Spinal cord (tissue), 9 donors: ENCODE measurements at regions not wholly inside any gene's neighbourhood (a gene's known extent, or its start where the extent isn't known, plus 50 kb on each side); places are given as distances from the start of the nearest gene placed in this dataset.
A peak's percentile ranks its signal among the peaks of the same experiment; 100 is the strongest.

ENCODE experiments used
- DNase-seq, 6 donors: peaks; one replicate each; pipeline versions ENCODE4 v3.0.0 to v3.0.0-alpha.2; 2013 to 2015; ENCODE audit warnings: low spot score in 6 of 6, low read depth in 4 of 6
- H3K27ac ChIP-seq: one replicate; pipeline ENCODE4 v1.5.1; 2013; ENCODE audit warnings: low read depth, low read length, control low read depth
- H3K27me3 ChIP-seq: one replicate; pipeline ENCODE4 v1.6.1; 2013; ENCODE audit warnings: low read length; ENCODE audit not compliant: control insufficient read depth, insufficient read depth
- H3K36me3 ChIP-seq: one replicate; pipeline ENCODE4 v1.6.1; 2013; ENCODE audit warnings: low read length; ENCODE audit not compliant: control insufficient read depth, insufficient read depth
- H3K4me1 ChIP-seq: one replicate; pipeline ENCODE4 v1.6.1; 2013; ENCODE audit warnings: low read length; ENCODE audit not compliant: control insufficient read depth, insufficient read depth
- H3K4me3 ChIP-seq: one replicate; pipeline ENCODE4 v1.5.1; 2013; ENCODE audit warnings: low read depth, low read length, control low read depth
- H3K9me3 ChIP-seq: one replicate; pipeline ENCODE4 v1.6.1; 2013; ENCODE audit warnings: low read length; ENCODE audit not compliant: control insufficient read depth, insufficient read depth
- WGBS: methylation state at CpG from one replicate; pipeline ENCODE4 v1.1.5; 2013; ENCODE audit warnings: missing lambda C conversion rate; ENCODE audit not compliant: insufficient coverage; 5-methylcytosine and 5-hydroxymethylcytosine counted together
- donor health status: healthy.

- WGBS = 90% methylated on average over 2 of the region's 4 CpGs
- Histone ChIP-seq H3K27me3 (no peaks in the 10 kb centered on the region), H3K27ac (no peak overlapping the region), H3K9me3 (no peaks in the 10 kb centered on the region), H3K36me3 (no peaks in the 10 kb centered on the region), H3K4me3 (no peak overlapping the region), H3K4me1 (no peaks in the 10 kb centered on the region)
- no peak for DNase-seq
Measured at GRCh38 chr1:195434566-195435203, 1173.6 kb downstream of the KCNT2 start.

GRCh38 chr1:195430826-195431225 is 1177.4 kb downstream of the KCNT2 start:
- no CpG with 5 or more reads among the region's 1 CpG for WGBS
- H3K4me3 ChIP-seq = no peak overlapping the region
- no peak overlapping the region for H3K27ac ChIP-seq
- no peaks in the 10 kb centered on the region for H3K4me1 ChIP-seq
- no peaks in the 10 kb centered on the region for H3K9me3 ChIP-seq
- no peaks in the 10 kb centered on the region for H3K27me3 ChIP-seq
- H3K36me3 ChIP-seq = no peaks in the 10 kb centered on the region
- DNase-seq = no peak

- Histone ChIP-seq H3K4me1 (no peaks in the 10 kb centered on the region), H3K27ac (no peak overlapping the region), H3K36me3 (no peaks in the 10 kb centered on the region), H3K4me3 (no peak overlapping the region), H3K9me3 (no peaks in the 10 kb centered on the region), H3K27me3 (no peaks in the 10 kb centered on the region)
- no CpG with 5 or more reads among the region's 4 CpGs for WGBS
- no peak for DNase-seq
Measured at GRCh38 chr1:195428927-195429326, 1179.3 kb downstream of the KCNT2 start.

- WGBS = no CpG with 5 or more reads among the region's 1 CpG
- no peaks in the 10 kb centered on the region for H3K4me1 ChIP-seq
- H3K9me3 ChIP-seq = no peaks in the 10 kb centered on the region
Measured at GRCh38 chr1:195415584-195415983, 1192.7 kb downstream of the KCNT2 start.

GRCh38 chr1:195394567-195394966 is 1213.7 kb downstream of the KCNT2 start:
- no peak for DNase-seq
- Histone ChIP-seq H3K9me3 (no peaks in the 10 kb centered on the region), H3K4me3 (no peak overlapping the region), H3K27ac (no peak overlapping the region), H3K36me3 (no peaks in the 10 kb centered on the region), H3K4me1 (no peaks in the 10 kb centered on the region), H3K27me3 (no peaks in the 10 kb centered on the region)
- no CpG with 5 or more reads among the region's 1 CpG for WGBS

More at GRCh38 chr1:195415584-195415983, 1192.7 kb downstream of the KCNT2 start:
- Histone ChIP-seq H3K4me3 (no peak overlapping the region), H3K27me3 (no peaks in the 10 kb centered on the region), H3K36me3 (no peaks in the 10 kb centered on the region), H3K27ac (no peak overlapping the region)
- no peak for DNase-seq

- Histone ChIP-seq H3K4me3 (no peak overlapping the region), H3K4me1 (no peaks in the 10 kb centered on the region), H3K27me3 (no peaks in the 10 kb centered on the region), H3K27ac (no peak overlapping the region), H3K36me3 (no peaks in the 10 kb centered on the region), H3K9me3 (no peaks in the 10 kb centered on the region)
- no peak for DNase-seq
Measured at GRCh38 chr1:195376190-195376589, 1232.0 kb downstream of the KCNT2 start.

GRCh38 chr1:195373856-195374255 is 1234.4 kb downstream of the KCNT2 start:
- Histone ChIP-seq H3K27ac (no peak overlapping the region), H3K9me3 (no peaks in the 10 kb centered on the region), H3K4me3 (no peak overlapping the region), H3K4me1 (no peaks in the 10 kb centered on the region), H3K36me3 (no peaks in the 10 kb centered on the region), H3K27me3 (no peaks in the 10 kb centered on the region)
- WGBS = no CpG with 5 or more reads among the region's 3 CpGs
- DNase-seq = peak in 2 of 6 donors; percentile 14 to 44

- Histone ChIP-seq H3K27ac (no peak overlapping the region), H3K27me3 (no peaks in the 10 kb centered on the region), H3K36me3 (no peaks in the 10 kb centered on the region), H3K9me3 (no peaks in the 10 kb centered on the region), H3K4me1 (no peaks in the 10 kb centered on the region), H3K4me3 (no peak overlapping the region)
- WGBS = 69% methylated on average over 4 of the region's 8 CpGs
- no peak for DNase-seq
Measured at GRCh38 chr1:195345149-195345548, 1263.1 kb downstream of the KCNT2 start.

- H3K27ac ChIP-seq = no peak overlapping the region
- no peaks in the 10 kb centered on the region for H3K9me3 ChIP-seq
- no peak overlapping the region for H3K4me3 ChIP-seq
- H3K36me3 ChIP-seq = no peaks in the 10 kb centered on the region
- peak in 1 of 6 donors; percentile 55 for DNase-seq
- no peaks in the 10 kb centered on the region for H3K4me1 ChIP-seq
- no peaks in the 10 kb centered on the region for H3K27me3 ChIP-seq
Measured at GRCh38 chr1:195337646-195338045, 1270.6 kb downstream of the KCNT2 start.

GRCh38 chr1:195336812-195337211 is 1271.4 kb downstream of the KCNT2 start:
- no peak overlapping the region for H3K27ac ChIP-seq
- no peak overlapping the region for H3K4me3 ChIP-seq
- 30% methylated on average over 1 of the region's 1 CpG for WGBS
- no peaks in the 10 kb centered on the region for H3K4me1 ChIP-seq
- H3K36me3 ChIP-seq = no peaks in the 10 kb centered on the region
- no peaks in the 10 kb centered on the region for H3K9me3 ChIP-seq
- DNase-seq = peak in 1 of 6 donors; percentile 8
- no peaks in the 10 kb centered on the region for H3K27me3 ChIP-seq
